ENCODE measurements at regions not wholly inside any gene's neighbourhood (a gene's known extent, or its start where the extent isn't known, plus 50 kb on each side); places are given as distances from the start of the nearest gene placed in this dataset.

- TF ChIP-seq HINFP (CRISPR knock-in tag; IDR thresholded peaks at IDR 0.05; ENCODE audit: low read depth) (no peak), KMT2A (CRISPR knock-in tag; IDR thresholded peaks at IDR 0.05) (no peak), ZNF280D (CRISPR knock-in tag; IDR thresholded peaks at IDR 0.05) (peak; percentile 68; the same call in 1 of the 2 replicates), HMG20A (CRISPR knock-in tag; IDR thresholded peaks at IDR 0.05; ENCODE audit: borderline replicate concordance) (peak; percentile 74; the same call in 1 of the 2 replicates), HDAC2 (CRISPR knock-in tag; IDR thresholded peaks at IDR 0.05) (peak; percentile 87), ASH2L (IDR thresholded peaks at IDR 0.05; ENCODE audit: insufficient read length, low read depth, low read length) (no peak), ZMYM3 (CRISPR knock-in tag; IDR thresholded peaks at IDR 0.05) (peak; percentile 81), KMT2B (CRISPR knock-in tag; IDR thresholded peaks at IDR 0.05) (peak; percentile 23; the same call in 1 of the 2 replicates), NFAT5 (CRISPR knock-in tag; IDR thresholded peaks at IDR 0.05) (no peak)
- TF ChIP-seq, protein P1, sequence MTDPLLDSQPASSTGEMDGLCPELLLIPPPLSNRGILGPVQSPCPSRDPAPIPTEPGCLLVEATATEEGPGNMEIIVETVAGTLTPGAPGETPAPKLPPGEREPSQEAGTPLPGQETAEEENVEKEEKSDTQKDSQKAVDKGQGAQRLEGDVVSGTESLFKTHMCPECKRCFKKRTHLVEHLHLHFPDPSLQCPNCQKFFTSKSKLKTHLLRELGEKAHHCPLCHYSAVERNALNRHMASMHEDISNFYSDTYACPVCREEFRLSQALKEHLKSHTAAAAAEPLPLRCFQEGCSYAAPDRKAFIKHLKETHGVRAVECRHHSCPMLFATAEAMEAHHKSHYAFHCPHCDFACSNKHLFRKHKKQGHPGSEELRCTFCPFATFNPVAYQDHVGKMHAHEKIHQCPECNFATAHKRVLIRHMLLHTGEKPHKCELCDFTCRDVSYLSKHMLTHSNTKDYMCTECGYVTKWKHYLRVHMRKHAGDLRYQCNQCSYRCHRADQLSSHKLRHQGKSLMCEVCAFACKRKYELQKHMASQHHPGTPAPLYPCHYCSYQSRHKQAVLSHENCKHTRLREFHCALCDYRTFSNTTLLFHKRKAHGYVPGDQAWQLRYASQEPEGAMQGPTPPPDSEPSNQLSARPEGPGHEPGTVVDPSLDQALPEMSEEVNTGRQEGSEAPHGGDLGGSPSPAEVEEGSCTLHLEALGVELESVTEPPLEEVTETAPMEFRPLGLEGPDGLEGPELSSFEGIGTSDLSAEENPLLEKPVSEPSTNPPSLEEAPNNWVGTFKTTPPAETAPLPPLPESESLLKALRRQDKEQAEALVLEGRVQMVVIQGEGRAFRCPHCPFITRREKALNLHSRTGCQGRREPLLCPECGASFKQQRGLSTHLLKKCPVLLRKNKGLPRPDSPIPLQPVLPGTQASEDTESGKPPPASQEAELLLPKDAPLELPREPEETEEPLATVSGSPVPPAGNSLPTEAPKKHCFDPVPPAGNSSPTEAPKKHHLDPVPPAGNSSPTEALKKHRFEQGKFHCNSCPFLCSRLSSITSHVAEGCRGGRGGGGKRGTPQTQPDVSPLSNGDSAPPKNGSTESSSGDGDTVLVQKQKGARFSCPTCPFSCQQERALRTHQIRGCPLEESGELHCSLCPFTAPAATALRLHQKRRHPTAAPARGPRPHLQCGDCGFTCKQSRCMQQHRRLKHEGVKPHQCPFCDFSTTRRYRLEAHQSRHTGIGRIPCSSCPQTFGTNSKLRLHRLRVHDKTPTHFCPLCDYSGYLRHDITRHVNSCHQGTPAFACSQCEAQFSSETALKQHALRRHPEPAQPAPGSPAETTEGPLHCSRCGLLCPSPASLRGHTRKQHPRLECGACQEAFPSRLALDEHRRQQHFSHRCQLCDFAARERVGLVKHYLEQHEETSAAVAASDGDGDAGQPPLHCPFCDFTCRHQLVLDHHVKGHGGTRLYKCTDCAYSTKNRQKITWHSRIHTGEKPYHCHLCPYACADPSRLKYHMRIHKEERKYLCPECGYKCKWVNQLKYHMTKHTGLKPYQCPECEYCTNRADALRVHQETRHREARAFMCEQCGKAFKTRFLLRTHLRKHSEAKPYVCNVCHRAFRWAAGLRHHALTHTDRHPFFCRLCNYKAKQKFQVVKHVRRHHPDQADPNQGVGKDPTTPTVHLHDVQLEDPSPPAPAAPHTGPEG (CRISPR knock-in tag; IDR thresholded peaks at IDR 0.05), result 0 out of 2 replicates have a peak, but pooled peaks have one; percentile 45
- TF ChIP-seq, protein P2, sequence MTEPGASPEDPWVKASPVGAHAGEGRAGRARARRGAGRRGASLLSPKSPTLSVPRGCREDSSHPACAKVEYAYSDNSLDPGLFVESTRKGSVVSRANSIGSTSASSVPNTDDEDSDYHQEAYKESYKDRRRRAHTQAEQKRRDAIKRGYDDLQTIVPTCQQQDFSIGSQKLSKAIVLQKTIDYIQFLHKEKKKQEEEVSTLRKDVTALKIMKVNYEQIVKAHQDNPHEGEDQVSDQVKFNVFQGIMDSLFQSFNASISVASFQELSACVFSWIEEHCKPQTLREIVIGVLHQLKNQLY (CRISPR knock-in tag; IDR thresholded peaks at IDR 0.05), result 0 out of 2 replicates have a peak, but pooled peaks have one; percentile 50
Observed at GRCh38 chr4:12926189-12927066, 557.7 kb downstream of the RAB28 start (continued).

Measured in HepG2 (cell line).